Kasumi-1 (cell line): ENCODE measurements at regions not wholly inside any gene's neighbourhood (a gene's known extent, or its start where the extent isn't known, plus 50 kb on each side); places are given as distances from the start of the nearest gene placed in this dataset.

ENCODE experiments used
- DNase-seq, 2 experiments: peaks; one replicate each; lab custom pipeline; 2025; lab: John Stamatoyannopoulos, UW

- no peak for DNase-seq
Measured at GRCh38 chr11:127490896-127491295, 490.3 kb upstream of the KIRREL3 start.

GRCh38 chr11:127485541-127485940 is 485.0 kb upstream of the KIRREL3 start:
- DNase-seq: no peak

GRCh38 chr11:127481391-127481790 is 480.8 kb upstream of the KIRREL3 start:
- DNase-seq: no peak

- no peak for DNase-seq
Measured at GRCh38 chr11:127478826-127479225, 478.3 kb upstream of the KIRREL3 start.

GRCh38 chr11:127474766-127475165 is 474.2 kb upstream of the KIRREL3 start:
- DNase-seq: no peak

GRCh38 chr11:127472505-127472904 is 471.9 kb upstream of the KIRREL3 start:
- no peak for DNase-seq

- peak in 1 of 2 experiments; percentile 1 for DNase-seq
Measured at GRCh38 chr11:127471662-127472061, 471.1 kb upstream of the KIRREL3 start.

- no peak for DNase-seq
Measured at GRCh38 chr11:127470306-127470884, 469.8 kb upstream of the KIRREL3 start.

GRCh38 chr11:127464325-127464724 is 463.8 kb upstream of the KIRREL3 start:
- no peak for DNase-seq

GRCh38 chr11:127462065-127462344 is 461.4 kb upstream of the KIRREL3 start:
- DNase-seq: no peak

GRCh38 chr11:127461241-127462064 is 460.9 kb upstream of the KIRREL3 start:
- no peak for DNase-seq

- DNase-seq: no peak
Measured at GRCh38 chr11:127458561-127458960, 458.0 kb upstream of the KIRREL3 start.

- no peak for DNase-seq
Measured at GRCh38 chr11:127454856-127455255, 454.3 kb upstream of the KIRREL3 start.

- DNase-seq: no peak
Measured at GRCh38 chr11:127452533-127452932, 452.0 kb upstream of the KIRREL3 start.

GRCh38 chr11:127451861-127452260 is 451.3 kb upstream of the KIRREL3 start:
- DNase-seq: no peak

- no peak for DNase-seq
Measured at GRCh38 chr11:127448101-127448500, 447.5 kb upstream of the KIRREL3 start.

- no peak for DNase-seq
Measured at GRCh38 chr11:127445476-127445875, 444.9 kb upstream of the KIRREL3 start.

- DNase-seq: no peak
Measured at GRCh38 chr11:127443297-127443696, 442.7 kb upstream of the KIRREL3 start.

GRCh38 chr11:127440616-127441015 is 440.0 kb upstream of the KIRREL3 start:
- DNase-seq: no peak

- DNase-seq: no peak
Measured at GRCh38 chr11:127425281-127425680, 424.7 kb upstream of the KIRREL3 start.

- no peak for DNase-seq
Measured at GRCh38 chr11:127424661-127425060, 424.1 kb upstream of the KIRREL3 start.

- no peak for DNase-seq
Measured at GRCh38 chr11:127420139-127420538, 419.6 kb upstream of the KIRREL3 start.

GRCh38 chr11:127412722-127413380 is 412.3 kb upstream of the KIRREL3 start:
- no peak for DNase-seq
